Stimulated activated CD8-positive, alpha-beta memory T cell treated with anti-CD3 and anti-CD28 coated beads, Interleukin-12 subunit alpha, Interleukin-12 subunit beta, amount 100 ng/mL, for 1 hour (primary cell): ENCODE measurements at regions not wholly inside any gene's neighbourhood (a gene's known extent, or its start where the extent isn't known, plus 50 kb on each side); places are given as distances from the start of the nearest gene placed in this dataset.

Source experiments
- DNase-seq: peaks from one replicate; pipeline ENCODE4 v3.0.0-alpha.2; 2020; ENCODE audit warnings: low read depth

- DNase-seq, result no peak
Measured at GRCh38 chr11:128085276-128085675, 502.1 kb downstream of the ETS1 start.

- DNase-seq, result no peak
Measured at GRCh38 chr11:128082574-128082973, 504.8 kb downstream of the ETS1 start.

GRCh38 chr11:128069665-128070064, 517.7 kb downstream of the ETS1 start:
- no peak for DNase-seq

- no peak for DNase-seq
Measured at GRCh38 chr11:128067780-128068179, 519.6 kb downstream of the ETS1 start.

GRCh38 chr11:128066399-128066798, 521.0 kb downstream of the ETS1 start:
- no peak for DNase-seq

GRCh38 chr11:128061281-128061871, 526.0 kb downstream of the ETS1 start:
- no peak for DNase-seq

GRCh38 chr11:128058580-128059208, 528.7 kb downstream of the ETS1 start:
- no peak for DNase-seq

GRCh38 chr11:128057786-128058395, 529.5 kb downstream of the ETS1 start:
- no peak for DNase-seq

- no peak for DNase-seq
Measured at GRCh38 chr11:128055576-128056217, 531.7 kb downstream of the ETS1 start.

- DNase-seq, result no peak
Measured at GRCh38 chr11:128053981-128054931, 533.1 kb downstream of the ETS1 start.

- no peak for DNase-seq
Measured at GRCh38 chr11:128052912-128053641, 534.3 kb downstream of the ETS1 start.

GRCh38 chr11:128048121-128048520, 539.2 kb downstream of the ETS1 start:
- DNase-seq, result no peak

GRCh38 chr11:128047026-128047425, 540.3 kb downstream of the ETS1 start:
- no peak for DNase-seq

- DNase-seq, result no peak
Measured at GRCh38 chr11:128046213-128046612, 541.1 kb downstream of the ETS1 start.

- no peak for DNase-seq
Measured at GRCh38 chr11:128045094-128045725, 542.1 kb downstream of the ETS1 start.

GRCh38 chr11:128042290-128042751, 545.0 kb downstream of the ETS1 start:
- no peak for DNase-seq

- DNase-seq, result no peak
Measured at GRCh38 chr11:128040603-128041002, 546.8 kb downstream of the ETS1 start.

GRCh38 chr11:128039140-128040021, 548.0 kb downstream of the ETS1 start:
- peak; percentile 62 for DNase-seq

- DNase-seq, result no peak
Measured at GRCh38 chr11:128036556-128037093, 550.7 kb downstream of the ETS1 start.
